ENCODE measurements at regions not wholly inside any gene's neighbourhood (a gene's known extent, or its start where the extent isn't known, plus 50 kb on each side); places are given as distances from the start of the nearest gene placed in this dataset.

DNA sequence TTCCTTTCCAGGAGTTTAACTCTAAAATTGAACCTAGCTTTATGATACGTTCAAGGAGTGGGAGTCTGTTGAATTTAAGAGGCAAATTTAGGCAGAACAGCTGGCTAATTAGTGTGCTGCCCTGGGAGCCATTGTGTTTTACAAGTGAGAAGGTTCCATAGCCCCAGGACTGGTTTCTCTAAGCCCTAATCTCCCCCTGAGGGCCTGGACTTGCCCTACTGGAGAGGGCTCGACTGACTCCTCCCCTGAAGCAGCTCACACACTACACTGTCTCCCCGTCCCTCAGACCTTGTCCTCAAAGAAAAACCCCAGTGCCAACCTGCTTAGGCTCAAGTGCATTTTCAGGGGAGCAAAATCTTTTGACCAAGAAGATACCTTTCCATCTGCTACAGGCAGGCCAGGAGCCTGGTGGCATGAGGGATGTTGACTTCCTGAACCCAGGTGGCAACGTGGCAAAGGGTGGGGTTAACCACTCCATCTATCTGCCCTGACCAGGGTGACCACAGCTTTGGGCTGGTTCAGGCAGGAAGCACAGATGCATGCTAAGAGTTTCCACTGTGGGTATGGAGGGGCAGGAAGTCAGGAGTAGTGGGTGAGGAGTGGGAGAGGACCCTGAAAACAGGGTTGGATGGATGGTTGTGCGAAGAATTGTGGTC is 68.9 kb upstream of the CARD11 start:
- TF ChIP-seq POLR2AphosphoS5 (IDR thresholded peaks at IDR 0.05): no peak
- no peak for TF ChIP-seq POLR2A (IDR thresholded peaks at IDR 0.05)

Measured in gastroesophageal sphincter (tissue), 2 donors.